Coronary artery (tissue), 2 donors: ENCODE measurements at regions not wholly inside any gene's neighbourhood (a gene's known extent, or its start where the extent isn't known, plus 50 kb on each side); places are given as distances from the start of the nearest gene placed in this dataset.

Experiments
- DNase-seq: peaks from one replicate; pipeline ENCODE4 v3.0.0-alpha.2; 2017; ENCODE audit warnings: low spot score
- H3K27ac ChIP-seq, 2 donors: fragments of 200-600 bp; sonication (generic); one replicate each; pipeline ENCODE4 v1.5.1; 2016 to 2019
- H3K4me3 ChIP-seq: fragments of 200-600 bp; sonication (generic); 2 replicates; pipeline ENCODE4 v1.5.1; 2016; ENCODE audit warnings: mild to moderate bottlenecking, moderate library complexity
- CTCF ChIP-seq: fragments of 200-600 bp; sonication (generic); IDR thresholded peaks from one replicate; pipeline ENCODE4 v1.5.1; 2019; ENCODE audit warnings: antibody characterized with exemption

DNA sequence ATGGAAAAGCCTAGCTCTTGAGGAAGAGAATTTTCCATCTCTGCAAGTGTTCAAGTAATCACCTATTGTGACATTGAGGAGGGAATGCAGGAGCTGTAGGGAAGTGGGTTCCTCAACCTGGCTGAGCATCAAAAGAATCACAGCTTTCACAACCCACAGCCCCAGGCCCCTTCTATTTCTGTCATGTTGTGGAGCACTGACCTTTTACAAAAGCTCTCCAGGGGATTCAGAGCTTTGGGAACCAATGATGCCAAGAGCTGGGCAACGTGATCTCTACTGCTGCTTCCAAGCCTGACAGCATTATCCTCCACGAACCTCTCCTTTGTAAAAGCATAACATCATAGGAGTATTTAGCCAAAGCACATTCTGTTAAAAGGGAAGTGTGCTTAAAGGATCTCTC, 231.1 kb downstream of the ADAMTS9 start:
- no peak for TF ChIP-seq CTCF
- DNase-seq, result no peak

DNA sequence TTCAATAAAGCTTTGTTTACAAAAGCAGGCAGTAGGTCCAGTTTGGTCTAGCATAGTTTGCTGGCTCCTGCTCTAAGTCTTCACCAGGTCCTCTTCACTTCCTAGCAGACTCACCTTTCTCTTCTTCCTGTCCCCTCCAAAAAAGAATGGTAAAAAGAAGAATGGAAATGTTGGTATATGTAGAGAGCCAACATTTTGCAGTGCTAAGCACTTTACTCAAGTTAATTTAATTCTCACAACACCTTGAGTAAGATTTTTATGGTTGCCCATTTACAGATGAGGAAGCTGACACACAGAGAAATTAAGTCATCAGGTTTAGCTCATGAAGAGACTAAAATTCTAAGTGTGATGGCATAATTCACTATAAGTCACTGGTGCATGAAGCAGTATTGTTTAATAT, 230.1 kb upstream of the PRICKLE2 start:
- Histone ChIP-seq H3K27ac (no peak overlapping the region), H3K4me3 (no peak overlapping the region)
- TF ChIP-seq CTCF, result no peak
- DNase-seq, result no peak

More for the DNA sequence above, 231.1 kb downstream of the ADAMTS9 start:
- H3K4me3 ChIP-seq, result no peak overlapping the region
- no peak overlapping the region for H3K27ac ChIP-seq

- DNase-seq, result no peak
- TF ChIP-seq CTCF, result no peak
- H3K27ac ChIP-seq, result no peak overlapping the region
- H3K4me3 ChIP-seq, result no peak overlapping the region
Measured at GRCh38 chr3:64454768-64455167, 229.5 kb upstream of the PRICKLE2 start.

DNA sequence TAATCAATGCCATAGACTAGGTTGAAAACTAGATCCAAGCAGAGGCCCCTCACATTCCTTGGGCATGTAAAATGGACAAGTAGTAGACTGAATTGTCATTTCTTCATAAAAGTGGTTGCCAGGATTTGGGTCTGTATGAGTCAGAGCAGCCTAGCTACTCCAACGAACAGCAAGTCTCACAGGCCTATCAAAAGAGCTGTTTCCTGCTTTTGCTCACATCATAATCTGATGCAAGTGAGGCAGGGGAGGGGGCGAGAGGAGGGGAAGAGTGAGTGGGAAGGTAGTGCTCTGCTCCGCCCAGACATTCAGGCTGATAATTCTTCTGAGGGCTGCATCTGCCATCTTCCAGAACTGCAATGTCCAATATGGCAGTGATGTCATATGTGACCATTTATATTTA, 228.9 kb upstream of the PRICKLE2 start:
- TF ChIP-seq CTCF, result no peak
- no peak overlapping the region for H3K27ac ChIP-seq
- H3K4me3 ChIP-seq, result no peak overlapping the region
- no peak for DNase-seq

DNA sequence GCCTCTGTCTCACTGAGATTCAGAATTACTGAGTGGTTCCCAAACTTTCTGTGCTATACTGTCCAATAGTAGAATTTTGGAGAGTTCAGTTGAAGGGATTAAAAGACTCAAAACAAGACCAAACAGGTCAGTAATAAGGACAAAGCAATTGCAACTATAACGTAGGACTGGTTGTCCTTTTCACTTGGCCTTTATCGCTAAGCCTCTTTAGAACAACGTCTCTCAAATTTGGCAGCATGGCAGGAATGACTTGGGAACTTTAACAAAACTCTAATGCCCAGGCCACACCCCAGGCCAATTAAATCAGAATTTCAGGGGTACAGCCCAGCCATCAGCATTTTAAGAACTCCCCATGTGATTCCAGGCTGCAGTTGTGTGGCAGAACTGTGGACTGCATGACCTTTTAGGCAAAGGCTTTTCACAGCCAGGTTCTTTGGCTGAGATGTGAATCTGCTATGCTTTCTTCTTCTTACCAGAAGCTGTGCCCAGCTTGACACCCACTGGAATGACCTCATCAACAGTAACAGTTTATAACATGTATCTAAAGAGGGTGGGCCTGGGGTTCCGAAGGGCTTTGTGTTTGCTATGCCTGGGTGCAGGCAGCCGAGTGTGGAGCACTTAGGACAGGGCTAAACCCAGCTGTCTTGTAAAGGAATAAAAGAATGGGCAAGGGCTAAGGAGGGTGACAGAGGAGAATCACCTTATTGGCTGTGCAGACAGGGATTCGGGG, 226.2 kb upstream of the PRICKLE2 start:
- TF ChIP-seq CTCF, result no peak
- no peak for DNase-seq
- Histone ChIP-seq H3K27ac (peak overlapping the region in 1 of 2 donors; percentile 15), H3K4me3 (no peak overlapping the region)

GRCh38 chr3:64450396-64450956, 225.2 kb upstream of the PRICKLE2 start:
- DNase-seq, result no peak
- no peak overlapping the region for H3K27ac ChIP-seq
- no peak for TF ChIP-seq CTCF

GRCh38 chr3:64449026-64449425, 223.8 kb upstream of the PRICKLE2 start:
- DNase-seq, result no peak
- no peak for TF ChIP-seq CTCF

More at GRCh38 chr3:64450396-64450956, 225.2 kb upstream of the PRICKLE2 start:
- no peak overlapping the region for H3K4me3 ChIP-seq

More at GRCh38 chr3:64449026-64449425, 223.8 kb upstream of the PRICKLE2 start:
- Histone ChIP-seq H3K4me3 (no peak overlapping the region), H3K27ac (no peak overlapping the region)
